ENCODE measurements at regions not wholly inside any gene's neighbourhood (a gene's known extent, or its start where the extent isn't known, plus 50 kb on each side); places are given as distances from the start of the nearest gene placed in this dataset.

- H3K4me3 ChIP-seq (ENCODE audit: low read depth, low read length): no peak overlapping the region
- DNase-seq (ENCODE audit: low read depth): no peak
- TF ChIP-seq CTCF (IDR thresholded peaks at IDR 0.05; ENCODE audit: low read depth, low read length, missing control alignments): no peak
These were observed 412.3 kb upstream of the SLITRK1 start for GRCh38 chr13:84294576-84294975.

GRCh38 chr13:84290386-84290785, 408.1 kb upstream of the SLITRK1 start:
- TF ChIP-seq CTCF (IDR thresholded peaks at IDR 0.05; ENCODE audit: low read depth, low read length, missing control alignments): no peak
- H3K4me3 ChIP-seq (ENCODE audit: low read depth, low read length): no peak overlapping the region

GRCh38 chr13:84279166-84279565, 396.9 kb upstream of the SLITRK1 start:
- TF ChIP-seq CTCF (IDR thresholded peaks at IDR 0.05; ENCODE audit: low read depth, low read length, missing control alignments): no peak
- H3K4me3 ChIP-seq (ENCODE audit: low read depth, low read length): no peak overlapping the region
- DNase-seq (ENCODE audit: low read depth): no peak

More at GRCh38 chr13:84290386-84290785, 408.1 kb upstream of the SLITRK1 start:
- no peak for DNase-seq (ENCODE audit: low read depth)

- H3K4me3 ChIP-seq (ENCODE audit: low read depth, low read length): no peak overlapping the region
- no peak for DNase-seq (ENCODE audit: low read depth)
- no peak for TF ChIP-seq CTCF (IDR thresholded peaks at IDR 0.05; ENCODE audit: low read depth, low read length, missing control alignments)
These were observed 390.7 kb upstream of the SLITRK1 start for GRCh38 chr13:84272877-84273562.

- no peak for TF ChIP-seq CTCF (IDR thresholded peaks at IDR 0.05; ENCODE audit: low read depth, low read length, missing control alignments)
- no peak for DNase-seq (ENCODE audit: low read depth)
- H3K4me3 ChIP-seq (ENCODE audit: low read depth, low read length): no peak overlapping the region
These were observed 383.0 kb upstream of the SLITRK1 start for GRCh38 chr13:84265257-84265764.

- DNase-seq (ENCODE audit: low read depth): no peak
- H3K4me3 ChIP-seq (ENCODE audit: low read depth, low read length): no peak overlapping the region
- TF ChIP-seq CTCF (IDR thresholded peaks at IDR 0.05; ENCODE audit: low read depth, low read length, missing control alignments): no peak
These were observed 381.2 kb upstream of the SLITRK1 start for GRCh38 chr13:84263354-84264069.

Data from GM12864 (cell line).